ENCODE measurements at regions not wholly inside any gene's neighbourhood (a gene's known extent, or its start where the extent isn't known, plus 50 kb on each side); places are given as distances from the start of the nearest gene placed in this dataset.

GRCh38 chr18:4511166-4511565 is 56.1 kb upstream of the DLGAP1 start:
- DNase-seq = no peak

- DNase-seq = no peak
Observed at GRCh38 chr18:4510711-4511110, 55.6 kb upstream of the DLGAP1 start.

- no peak for DNase-seq
Observed at GRCh38 chr18:4510160-4510559, 55.1 kb upstream of the DLGAP1 start.
